DMS 273 (cell line): ENCODE measurements at regions not wholly inside any gene's neighbourhood (a gene's known extent, or its start where the extent isn't known, plus 50 kb on each side); places are given as distances from the start of the nearest gene placed in this dataset.

Source experiments
- DNase-seq: peaks from one replicate; lab custom pipeline; 2025; ENCODE audit not compliant: unreplicated experiment; lab: John Stamatoyannopoulos, UW

GRCh38 chr10:31081937-31082840, 50.5 kb upstream of the ZNF438 start:
- peak; percentile 11 for DNase-seq

- peak; percentile 92 for DNase-seq
Observed at GRCh38 chr10:31083765-31084184, 52.1 kb upstream of the ZNF438 start.

- no peak for DNase-seq
Observed at GRCh38 chr10:31087011-31087410, 55.3 kb upstream of the ZNF438 start.

- peak; percentile 1 for DNase-seq
Observed at GRCh38 chr10:31087851-31088250, 56.2 kb upstream of the ZNF438 start.

GRCh38 chr10:31090894-31091607, 59.4 kb upstream of the ZNF438 start:
- no peak for DNase-seq

GRCh38 chr10:31095677-31096560, 64.3 kb upstream of the ZNF438 start:
- no peak for DNase-seq

- DNase-seq, result no peak
Observed at GRCh38 chr10:31098046-31098445, 66.4 kb upstream of the ZNF438 start.

- no peak for DNase-seq
Observed at GRCh38 chr10:31099094-31099493, 67.4 kb upstream of the ZNF438 start.

GRCh38 chr10:31099664-31100063, 68.0 kb upstream of the ZNF438 start:
- DNase-seq, result no peak

- no peak for DNase-seq
Observed at GRCh38 chr10:31100115-31100601, 68.5 kb upstream of the ZNF438 start.

GRCh38 chr10:31100662-31101061, 69.0 kb upstream of the ZNF438 start:
- no peak for DNase-seq

- no peak for DNase-seq
Observed at GRCh38 chr10:31101123-31101522, 69.5 kb upstream of the ZNF438 start.

GRCh38 chr10:31102421-31102820, 70.8 kb upstream of the ZNF438 start:
- DNase-seq, result no peak

GRCh38 chr10:31103112-31103511, 71.4 kb upstream of the ZNF438 start:
- DNase-seq, result peak; percentile 61

- DNase-seq, result no peak
Observed at GRCh38 chr10:31112961-31113360, 81.3 kb upstream of the ZNF438 start.

- no peak for DNase-seq
Observed at GRCh38 chr10:31116226-31116625, 84.6 kb upstream of the ZNF438 start.

- DNase-seq, result no peak
Observed at GRCh38 chr10:31118556-31118955, 86.9 kb upstream of the ZNF438 start.

- DNase-seq, result no peak
Observed at GRCh38 chr10:31120392-31120791, 88.7 kb upstream of the ZNF438 start.

- no peak for DNase-seq
Observed at GRCh38 chr10:31120961-31121685, 89.5 kb upstream of the ZNF438 start.
